ENCODE measurements at regions not wholly inside any gene's neighbourhood (a gene's known extent, or its start where the extent isn't known, plus 50 kb on each side); places are given as distances from the start of the nearest gene placed in this dataset.

GRCh38 chr9:75582870-75583269, 307.6 kb upstream of the PCSK5 start:
- intact Hi-C loops (cut with DNase I) = no loop called here
- DNase-seq (no peak), ATAC-seq (ENCODE audit: poor library complexity) (no peak)

GRCh38 chr9:75588808-75589207, 301.7 kb upstream of the PCSK5 start:
- ATAC-seq (ENCODE audit: poor library complexity) = no peak
- intact Hi-C loops (cut with DNase I) = no loop called here
- no peak for DNase-seq

- ATAC-seq (ENCODE audit: poor library complexity) (no peak), DNase-seq (no peak)
- intact Hi-C loops (cut with DNase I) = no loop called here
These were observed 301.0 kb upstream of the PCSK5 start for GRCh38 chr9:75589497-75589896.

- DNase-seq (no peak), ATAC-seq (ENCODE audit: poor library complexity) (peak; percentile 78)
- intact Hi-C loops (cut with DNase I) = no loop called here
These were observed 298.5 kb upstream of the PCSK5 start for GRCh38 chr9:75591972-75592371.

GRCh38 chr9:75592586-75592985, 297.9 kb upstream of the PCSK5 start:
- DNase-seq = no peak
- intact Hi-C loops (cut with DNase I) = no loop called here

GRCh38 chr9:75593920-75594319, 296.6 kb upstream of the PCSK5 start:
- intact Hi-C loops (cut with DNase I) = no loop called here
- ATAC-seq (ENCODE audit: poor library complexity) (no peak), DNase-seq (no peak)

More at GRCh38 chr9:75592586-75592985, 297.9 kb upstream of the PCSK5 start:
- no peak for ATAC-seq (ENCODE audit: poor library complexity)

- DNase-seq = no peak
- intact Hi-C loops (cut with DNase I) = no loop called here
- no peak for ATAC-seq (ENCODE audit: poor library complexity)
These were observed 291.3 kb upstream of the PCSK5 start for GRCh38 chr9:75599126-75599525.

GRCh38 chr9:75601280-75601679, 289.2 kb upstream of the PCSK5 start:
- intact Hi-C loops (cut with DNase I) = no loop called here
- ATAC-seq (ENCODE audit: poor library complexity) (no peak), DNase-seq (no peak)

- ATAC-seq (ENCODE audit: poor library complexity) (no peak), DNase-seq (no peak)
- intact Hi-C loops (cut with DNase I) = no loop called here
These were observed 288.4 kb upstream of the PCSK5 start for GRCh38 chr9:75602060-75602459.

- intact Hi-C loops (cut with DNase I) = no loop called here
- DNase-seq (no peak), ATAC-seq (ENCODE audit: poor library complexity) (no peak)
These were observed 285.8 kb upstream of the PCSK5 start for GRCh38 chr9:75604661-75605060.

- ATAC-seq (ENCODE audit: poor library complexity) (no peak), DNase-seq (no peak)
- intact Hi-C loops (cut with DNase I) = no loop called here
These were observed 283.0 kb upstream of the PCSK5 start for GRCh38 chr9:75607521-75607920.

GRCh38 chr9:75609401-75609800, 281.1 kb upstream of the PCSK5 start:
- intact Hi-C loops (cut with DNase I) = no loop called here
- ATAC-seq (ENCODE audit: poor library complexity) (no peak), DNase-seq (no peak)

GRCh38 chr9:75610246-75610645, 280.2 kb upstream of the PCSK5 start:
- ATAC-seq (ENCODE audit: poor library complexity) = no peak
- intact Hi-C loops (cut with DNase I) = no loop called here
- no peak for DNase-seq

- intact Hi-C loops (cut with DNase I) = no loop called here
- ATAC-seq (ENCODE audit: poor library complexity) = no peak
- DNase-seq = no peak
These were observed 278.3 kb upstream of the PCSK5 start for GRCh38 chr9:75612205-75612604.

GRCh38 chr9:75612754-75613153, 277.7 kb upstream of the PCSK5 start:
- ATAC-seq (ENCODE audit: poor library complexity) = no peak
- intact Hi-C loops (cut with DNase I) = no loop called here
- DNase-seq = no peak

GRCh38 chr9:75615284-75615683, 275.2 kb upstream of the PCSK5 start:
- intact Hi-C loops (cut with DNase I) = no loop called here
- no peak for DNase-seq
- ATAC-seq (ENCODE audit: poor library complexity) = no peak

GRCh38 chr9:75616052-75616451, 274.4 kb upstream of the PCSK5 start:
- intact Hi-C loops (cut with DNase I) = no loop called here
- ATAC-seq (ENCODE audit: poor library complexity) = peak; percentile 64
- DNase-seq = no peak

GRCh38 chr9:75616841-75617566, 273.5 kb upstream of the PCSK5 start:
- intact Hi-C loops (cut with DNase I) = no loop called here
- no peak for ATAC-seq (ENCODE audit: poor library complexity)

GRCh38 chr9:75623462-75623861, 267.0 kb upstream of the PCSK5 start:
- intact Hi-C loops (cut with DNase I) = loop anchor here (5.0 kb wide), 1 partner anchor 234 kb away; no protein-coding TSS in a partner anchor
- DNase-seq = no peak
- peak; percentile 83 for ATAC-seq (ENCODE audit: poor library complexity)

More at GRCh38 chr9:75616841-75617566, 273.5 kb upstream of the PCSK5 start:
- no peak for DNase-seq

- ATAC-seq (ENCODE audit: poor library complexity) (peak; percentile 55), DNase-seq (no peak)
These were observed 265.5 kb upstream of the PCSK5 start for GRCh38 chr9:75624998-75625397.

GRCh38 chr9:75626860-75627259, 263.6 kb upstream of the PCSK5 start:
- intact Hi-C loops (cut with DNase I) = no loop called here
- DNase-seq (no peak), ATAC-seq (ENCODE audit: poor library complexity) (no peak)

More at GRCh38 chr9:75624998-75625397, 265.5 kb upstream of the PCSK5 start:
- intact Hi-C loops (cut with DNase I) = loop anchor here (5.0 kb wide), 1 partner anchor 232 kb away; no protein-coding TSS in a partner anchor
